Esophagus squamous epithelium (tissue), 5 donors: ENCODE measurements at regions not wholly inside any gene's neighbourhood (a gene's known extent, or its start where the extent isn't known, plus 50 kb on each side); places are given as distances from the start of the nearest gene placed in this dataset.

Source experiments
- DNase-seq: peaks from one replicate; lab custom pipeline; 2025; lab: John Stamatoyannopoulos, UW
- H3K27ac ChIP-seq, 4 donors: fragments of 200-600 bp; sonication (generic); one replicate each; pipeline ENCODE4 v1.5.1; 2016 to 2019; ENCODE audit warnings: mild to moderate bottlenecking in 1 of 4
- H3K27me3 ChIP-seq, 4 donors: fragments of 200-600 bp; sonication (generic); 1 replicate in 3 of 4; 2 replicates in 1 of 4; pipeline versions ENCODE4 v1.5.1 to v1.6.0; 2017 to 2021; ENCODE audit warnings: antibody characterized with exemption in 1 of 4
- H3K36me3 ChIP-seq, 3 donors: fragments of 200-600 bp; sonication (generic); one replicate each; pipeline ENCODE4 v1.5.1; 2016 to 2019
- H3K4me1 ChIP-seq, 3 donors: fragments of 200-600 bp; sonication (generic); one replicate each; pipeline ENCODE4 v1.5.1; 2017 to 2019
- H3K4me3 ChIP-seq, 4 donors: fragments of 200-600 bp; sonication (generic); 1 replicate in 3 of 4; 2 replicates in 1 of 4; pipeline ENCODE4 v1.5.1; 2016 to 2019; ENCODE audit warnings: mild to moderate bottlenecking in 2 of 4, moderate library complexity in 1 of 4
- H3K9me3 ChIP-seq, 3 donors: fragments of 200-600 bp; sonication (generic); one replicate each; pipeline ENCODE4 v1.5.1; 2016 to 2019
- CTCF ChIP-seq, 6 experiments: fragments of 450-650 bp in 4 of 6; fragments of 200-600 bp in 2 of 6; sonication (generic) in 2 of 6; IDR thresholded peaks; one replicate each; pipeline ENCODE4 v1.5.1; 2016 to 2019; ENCODE audit warnings: antibody characterized with exemption in 6 of 6, mild to moderate bottlenecking in 4 of 6, moderate library complexity in 4 of 6
- POLR2A ChIP-seq, 4 donors: fragments of 450-650 bp; IDR thresholded peaks; one replicate each; pipeline ENCODE4 v1.6.1; 2017; ENCODE audit warnings: antibody characterized with exemption in 4 of 4, mild to moderate bottlenecking in 4 of 4, moderate library complexity in 3 of 4
- WGBS, 2 donors: methylation state at CpG; one replicate each; pipeline ENCODE4 v1.1.5; 2018; 5-methylcytosine and 5-hydroxymethylcytosine counted together
- intact Hi-C: fragments of 100-400 bp; cut with DNase I; formaldehyde crosslinking; loops from one replicate; pipeline ENCODE4 v1.15.0; 2022
- donor health status: DM: yes; HTN: yes; CAD: no.

- H3K27me3 ChIP-seq: peaks cover 0 to 62% (median 0%) of the 10 kb centered on the region in 4 donors
- 42 to 56% methylated on average over 11 to 12 of the region's 12 CpGs for WGBS, 2 donors
Measured at GRCh38 chr12:111086947-111087700, 166.7 kb upstream of the MYL2 start.

GRCh38 chr12:111085096-111085495 is 164.7 kb upstream of the MYL2 start:
- H3K4me3 ChIP-seq: no peak overlapping the region
- intact Hi-C loops: no loop called here
- no peaks in the 10 kb centered on the region for H3K9me3 ChIP-seq
- peaks cover 0 to 69% (median 0%) of the 10 kb centered on the region in 4 donors for H3K27me3 ChIP-seq
- WGBS, 2 donors: 87 to 100% methylated on average over 1 of the region's 1 CpG
- DNase-seq: no peak
- no peak overlapping the region for H3K27ac ChIP-seq
- no peaks in the 10 kb centered on the region for H3K4me1 ChIP-seq
- H3K36me3 ChIP-seq: no peaks in the 10 kb centered on the region
- TF ChIP-seq POLR2A (IDR thresholded peaks at IDR 0.05) (no peak), CTCF (IDR thresholded peaks at IDR 0.05) (no peak)

More at GRCh38 chr12:111086947-111087700, 166.7 kb upstream of the MYL2 start:
- no peak for TF ChIP-seq CTCF (IDR thresholded peaks at IDR 0.05)
- TF ChIP-seq POLR2A (IDR thresholded peaks at IDR 0.05): no peak
- Histone ChIP-seq H3K4me1 (no peaks in the 10 kb centered on the region), H3K27ac (no peak overlapping the region), H3K4me3 (no peak overlapping the region), H3K36me3 (no peaks in the 10 kb centered on the region), H3K9me3 (no peaks in the 10 kb centered on the region)
- intact Hi-C loops: no loop called here
- no peak for DNase-seq

GRCh38 chr12:111084605-111085004 is 164.2 kb upstream of the MYL2 start:
- intact Hi-C loops: no loop called here
- no peak for DNase-seq

GRCh38 chr12:111084158-111084557 is 163.8 kb upstream of the MYL2 start:
- Histone ChIP-seq H3K4me3 (no peak overlapping the region), H3K4me1 (no peaks in the 10 kb centered on the region), H3K9me3 (no peaks in the 10 kb centered on the region), H3K27ac (no peak overlapping the region), H3K36me3 (no peaks in the 10 kb centered on the region), H3K27me3 (peaks cover 0 to 70% (median 0%) of the 10 kb centered on the region in 4 donors)
- DNase-seq: no peak
- TF ChIP-seq CTCF (IDR thresholded peaks at IDR 0.05): no peak
- no peak for TF ChIP-seq POLR2A (IDR thresholded peaks at IDR 0.05)
- WGBS, 2 donors: 54 to 69% methylated on average over 4 of the region's 4 CpGs
- intact Hi-C loops: no loop called here

More at GRCh38 chr12:111084605-111085004, 164.2 kb upstream of the MYL2 start:
- Histone ChIP-seq H3K4me1 (no peaks in the 10 kb centered on the region), H3K27ac (no peak overlapping the region), H3K36me3 (no peaks in the 10 kb centered on the region), H3K9me3 (no peaks in the 10 kb centered on the region), H3K27me3 (peaks cover 0 to 70% (median 0%) of the 10 kb centered on the region in 4 donors), H3K4me3 (no peak overlapping the region)
- TF ChIP-seq POLR2A (IDR thresholded peaks at IDR 0.05) (no peak), CTCF (IDR thresholded peaks at IDR 0.05) (no peak)
- 76 to 84% methylated on average over 15 of the region's 15 CpGs for WGBS, 2 donors

GRCh38 chr12:111081600-111081999 is 161.2 kb upstream of the MYL2 start:
- no peak overlapping the region for H3K4me3 ChIP-seq
- no peak for DNase-seq

More at GRCh38 chr12:111081600-111081999, 161.2 kb upstream of the MYL2 start:
- WGBS, 2 donors: 85 to 91% methylated on average over 5 of the region's 5 CpGs
- H3K36me3 ChIP-seq: no peaks in the 10 kb centered on the region
- H3K27ac ChIP-seq: no peak overlapping the region
- TF ChIP-seq CTCF (IDR thresholded peaks at IDR 0.05) (no peak), POLR2A (IDR thresholded peaks at IDR 0.05) (no peak)
- peaks cover 0 to 74% (median 0%) of the 10 kb centered on the region in 4 donors for H3K27me3 ChIP-seq
- H3K9me3 ChIP-seq: no peaks in the 10 kb centered on the region
- H3K4me1 ChIP-seq: no peaks in the 10 kb centered on the region
- intact Hi-C loops: no loop called here
